Naive thymus-derived CD8-positive, alpha-beta T cell (primary cell): ENCODE measurements at regions not wholly inside any gene's neighbourhood (a gene's known extent, or its start where the extent isn't known, plus 50 kb on each side); places are given as distances from the start of the nearest gene placed in this dataset.
"Not testable (repeated sequence)": the region's sequence is repeated elsewhere in the genome, so short reads cannot be mapped to it uniquely, and the experiment has no call there.

Source experiments
- ATAC-seq, 2 donors: fragments of 150-1000 bp; cut with Tn5 transposase in 1 of 2; sonication (Bioruptor Pico), chemical (Tn5 transposase) in 1 of 2; 1 replicate in 1 of 2; 2 replicates in 1 of 2; pipeline ENCODE4 v1.10.0; 2021; ENCODE audit warnings: mild to moderate bottlenecking in 2 of 2, moderate library complexity in 2 of 2
- POLR2A ChIA-PET: fragments of 350-600 bp; sonication (Branson Sonifier 250); formaldehyde crosslinking; loops from one replicate; lab custom pipeline; 2021; ENCODE audit warnings: antibody characterized with exemption; lab: Charles Lee
- DNase-seq, 10 donors: peaks; one replicate each; pipeline versions ENCODE4 v3.0.0 to v3.0.0-alpha.2; 2020 to 2022
- H3K27ac Mint-ChIP-seq, 10 donors: one replicate each; pipeline ENCODE4 v1.8.0; 2020 to 2022; ENCODE audit warnings: mild to moderate bottlenecking in 10 of 10, mixed read lengths in 10 of 10, moderate library complexity in 4 of 10, inconsistent platforms in 1 of 10
- H3K27me3 Mint-ChIP-seq, 5 donors: one replicate each; pipeline ENCODE4 v1.8.0; 2021 to 2022; ENCODE audit warnings: mixed read lengths in 5 of 5
- H3K36me3 Mint-ChIP-seq, 3 donors: one replicate each; pipeline ENCODE4 v1.8.0; 2020 to 2022; ENCODE audit warnings: mixed read lengths in 3 of 3, mild to moderate bottlenecking in 2 of 3, inconsistent platforms in 1 of 3
- H3K4me1 Mint-ChIP-seq, 4 donors: one replicate each; pipeline ENCODE4 v1.8.0; 2021 to 2022; ENCODE audit warnings: mixed read lengths in 4 of 4
- H3K4me3 Mint-ChIP-seq, 10 donors: one replicate each; pipeline ENCODE4 v1.8.0; 2020 to 2022; ENCODE audit warnings: mild to moderate bottlenecking in 10 of 10, mixed read lengths in 10 of 10, moderate library complexity in 6 of 10, inconsistent platforms in 1 of 10
- H3K9me3 Mint-ChIP-seq, 9 donors: one replicate each; pipeline ENCODE4 v1.8.0; 2020 to 2022; ENCODE audit warnings: mixed read lengths in 9 of 9, mild to moderate bottlenecking in 3 of 9, inconsistent platforms in 1 of 9, moderate library complexity in 1 of 9

DNA sequence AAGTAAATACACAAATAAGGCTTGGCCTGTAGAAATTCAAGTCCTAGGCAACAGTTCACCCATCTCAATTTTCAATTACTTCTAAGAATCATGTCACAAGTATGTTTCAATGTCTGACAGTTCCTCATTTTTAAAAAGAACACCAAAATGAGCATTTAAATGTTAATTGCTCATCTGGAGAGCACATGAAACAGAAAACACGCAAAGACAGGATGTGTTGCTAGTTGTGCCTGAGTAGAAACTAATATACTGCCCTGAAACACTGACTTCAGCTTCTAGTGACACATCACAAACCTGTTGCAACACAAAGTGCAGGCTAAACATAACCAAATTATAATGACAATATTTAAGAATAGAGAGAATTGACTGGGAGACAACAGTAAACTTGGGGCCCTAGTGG is 167.3 kb upstream of the THBS1 start:
- DNase-seq (no peak), ATAC-seq (no peak)
- Mint-ChIP-seq H3K9me3 (peaks cover 0 to 13% (median 0%) of the 10 kb centered on the region in 9 donors), H3K27me3 (peaks cover 0 to 12% (median 7%) of the 10 kb centered on the region in 5 donors), H3K4me1 (peaks cover 6 to 12% (median 10%) of the 10 kb centered on the region in 4 donors), H3K27ac (no peak overlapping the region), H3K36me3 (peaks cover 0 to 4% (median 4%) of the 10 kb centered on the region in 3 donors), H3K4me3 (no peak overlapping the region)
- POLR2A ChIA-PET = no interaction called here

DNA sequence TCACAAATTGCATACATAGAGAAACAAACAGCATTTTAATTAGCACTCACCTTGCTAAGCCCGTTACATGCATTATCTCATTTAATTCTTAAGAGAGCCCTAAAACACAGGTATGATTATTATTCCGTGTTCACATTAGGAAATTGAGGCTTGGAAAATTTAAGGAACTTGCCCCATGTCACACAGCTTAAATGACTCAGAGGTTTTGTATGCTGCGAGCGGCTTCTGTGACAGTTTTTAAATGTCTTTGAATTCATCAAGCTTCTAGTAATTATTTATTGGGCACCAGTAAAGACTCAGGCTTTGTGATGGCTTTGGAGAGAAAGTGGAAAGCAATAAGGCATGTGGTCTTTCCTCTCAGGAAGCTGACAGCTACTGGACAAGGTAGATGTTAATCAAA is 166.7 kb upstream of the THBS1 start:
- peaks cover 2 to 16% (median 7%) of the 10 kb centered on the region in 5 donors for H3K27me3 Mint-ChIP-seq
- peaks cover 0 to 13% (median 0%) of the 10 kb centered on the region in 9 donors for H3K9me3 Mint-ChIP-seq
- no peak overlapping the region for H3K4me3 Mint-ChIP-seq
- DNase-seq = no peak
- ATAC-seq = no peak
- POLR2A ChIA-PET = no interaction called here
- H3K4me1 Mint-ChIP-seq = peaks cover 6 to 12% (median 10%) of the 10 kb centered on the region in 4 donors
- H3K27ac Mint-ChIP-seq = no peak overlapping the region
- H3K36me3 Mint-ChIP-seq = peaks cover 0 to 4% (median 4%) of the 10 kb centered on the region in 3 donors

GRCh38 chr15:39415634-39416033 is 165.2 kb upstream of the THBS1 start:
- POLR2A ChIA-PET = no interaction called here
- no peak for ATAC-seq
- peak overlapping the region in 1 of 10 donors; percentile 59 for H3K27ac Mint-ChIP-seq
- peaks cover 6 to 13% (median 12%) of the 10 kb centered on the region in 4 donors for H3K4me1 Mint-ChIP-seq
- no peak overlapping the region for H3K4me3 Mint-ChIP-seq
- peaks cover 0 to 4% (median 4%) of the 10 kb centered on the region in 3 donors for H3K36me3 Mint-ChIP-seq
- peaks cover 6 to 20% (median 13%) of the 10 kb centered on the region in 5 donors for H3K27me3 Mint-ChIP-seq
- DNase-seq = no peak
- H3K9me3 Mint-ChIP-seq = peaks cover 0 to 13% (median 0%) of the 10 kb centered on the region in 9 donors

DNA sequence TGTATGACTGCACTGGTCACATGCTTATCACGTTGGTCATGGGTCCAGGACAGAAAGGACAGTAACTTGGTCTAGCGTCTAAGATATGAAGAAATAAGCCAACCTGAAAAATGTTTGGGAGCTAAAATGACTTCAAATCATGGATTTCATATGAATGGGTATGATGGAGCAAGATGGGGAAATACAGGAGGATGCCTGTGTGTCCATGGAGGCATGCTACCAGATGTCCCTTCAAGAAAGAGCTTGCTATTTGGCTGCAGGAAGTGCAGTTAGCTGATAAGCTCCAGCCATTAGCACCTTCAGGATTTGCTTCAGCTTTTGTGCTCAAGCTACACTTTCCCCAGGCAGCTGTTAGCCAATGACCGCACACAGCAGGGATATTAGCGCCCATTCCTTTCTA is 164.6 kb upstream of the THBS1 start:
- Mint-ChIP-seq H3K27me3 (peaks cover 6 to 20% (median 13%) of the 10 kb centered on the region in 5 donors), H3K36me3 (peaks cover 0 to 4% (median 4%) of the 10 kb centered on the region in 3 donors), H3K9me3 (peaks cover 0 to 12% (median 0%) of the 10 kb centered on the region in 9 donors), H3K27ac (peak overlapping the region in 1 of 10 donors; percentile 59), H3K4me1 (peaks cover 6 to 13% (median 10%) of the 10 kb centered on the region in 4 donors), H3K4me3 (no peak overlapping the region)
- ATAC-seq = no peak
- POLR2A ChIA-PET = no interaction called here
- DNase-seq = no peak

DNA sequence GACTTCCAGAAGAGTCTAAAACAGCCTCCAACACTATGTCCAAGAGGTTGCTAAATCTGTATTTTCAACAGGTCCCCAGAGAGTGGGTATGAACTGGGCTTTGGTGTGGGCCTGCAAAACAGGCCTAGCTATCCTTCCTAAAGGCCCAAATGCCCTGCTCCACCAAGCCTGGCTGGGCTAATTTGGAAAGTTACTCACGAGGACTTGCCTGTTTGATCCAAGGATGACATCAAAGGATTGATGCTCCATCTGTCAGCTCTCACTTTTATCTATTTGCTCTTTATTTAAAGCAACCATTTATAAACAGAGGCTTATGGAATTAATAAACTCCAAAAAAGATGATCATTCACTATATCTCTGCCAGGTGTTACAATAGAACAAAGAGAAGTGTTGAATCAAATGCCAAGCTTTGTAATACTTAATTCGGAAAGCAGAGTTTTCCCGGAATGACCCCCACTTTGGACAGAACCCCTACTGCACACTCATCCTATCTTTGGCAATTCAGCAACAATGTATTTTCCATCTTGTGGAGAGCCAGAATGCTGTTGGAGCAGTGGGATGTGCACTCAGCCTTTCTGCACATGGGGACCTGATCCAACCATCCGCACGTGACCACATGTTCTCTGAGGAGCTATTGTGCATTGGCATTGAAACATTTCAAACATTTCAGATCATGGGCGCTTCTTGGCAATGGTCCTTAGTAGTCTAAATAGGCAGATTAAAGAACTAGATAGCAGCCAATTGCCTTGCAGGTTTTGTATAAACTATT is 163.3 kb upstream of the THBS1 start:
- POLR2A ChIA-PET = no interaction called here
- Mint-ChIP-seq H3K27me3 (peaks cover 6 to 20% (median 13%) of the 10 kb centered on the region in 5 donors), H3K4me1 (peaks cover 0 to 4% (median 1%) of the 10 kb centered on the region in 4 donors), H3K36me3 (peaks cover 0 to 4% (median 4%) of the 10 kb centered on the region in 3 donors), H3K27ac (no peak overlapping the region), H3K9me3 (peaks cover 0 to 12% (median 0%) of the 10 kb centered on the region in 9 donors), H3K4me3 (no peak overlapping the region)
- no peak for ATAC-seq
- no peak for DNase-seq

DNA sequence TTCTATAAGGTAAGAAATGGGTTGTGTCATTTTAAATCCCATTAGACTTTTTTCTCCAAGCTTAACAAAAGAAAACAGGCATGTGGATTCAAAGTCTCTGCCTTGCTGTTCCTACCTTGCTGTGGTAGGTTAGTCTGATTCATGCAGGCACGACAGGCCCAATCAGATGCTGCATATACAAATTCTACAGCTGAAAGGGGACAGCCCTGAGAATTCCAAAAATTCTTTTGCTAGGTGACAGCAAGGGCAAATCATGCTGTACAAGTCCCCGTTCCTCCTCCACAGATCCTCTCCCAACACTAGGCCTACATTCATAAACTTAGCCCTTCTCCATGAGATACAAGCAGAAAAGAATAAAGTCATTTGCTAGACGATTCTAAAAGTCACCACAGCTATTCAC is 161.2 kb upstream of the THBS1 start:
- POLR2A ChIA-PET = no interaction called here
- peaks cover 0 to 4% (median 0%) of the 10 kb centered on the region in 4 donors for H3K4me1 Mint-ChIP-seq
- peaks cover 0 to 14% (median 0%) of the 10 kb centered on the region in 9 donors for H3K9me3 Mint-ChIP-seq
- DNase-seq (no peak), ATAC-seq (no peak)
- H3K27ac Mint-ChIP-seq = no peak overlapping the region
- H3K36me3 Mint-ChIP-seq = peaks cover 0 to 4% (median 3%) of the 10 kb centered on the region in 3 donors
- H3K27me3 Mint-ChIP-seq = peaks cover 6 to 15% (median 8%) of the 10 kb centered on the region in 5 donors
- H3K4me3 Mint-ChIP-seq = no peak overlapping the region

- H3K4me3 Mint-ChIP-seq = peak overlapping the region in 6 of 10 donors; percentile 4 to 54 (median 21)
- H3K9me3 Mint-ChIP-seq = peaks cover 0 to 14% (median 0%) of the 10 kb centered on the region in 9 donors
- H3K36me3 Mint-ChIP-seq, H3K4me1 Mint-ChIP-seq, DNase-seq, POLR2A ChIA-PET, ATAC-seq: not testable (repeated sequence)
- H3K27ac Mint-ChIP-seq = peak overlapping the region in 3 of 10 donors; percentile 4 to 47 (median 11)
- peaks cover 6 to 12% (median 7%) of the 10 kb centered on the region in 5 donors for H3K27me3 Mint-ChIP-seq
These were observed 160.6 kb upstream of the THBS1 start for GRCh38 chr15:39420123-39420852.

GRCh38 chr15:39420853-39421192 is 160.1 kb upstream of the THBS1 start:
- DNase-seq, POLR2A ChIA-PET, H3K4me1 Mint-ChIP-seq, H3K36me3 Mint-ChIP-seq, H3K27ac Mint-ChIP-seq, ATAC-seq: not testable (repeated sequence)
- Mint-ChIP-seq H3K9me3 (peaks cover 0 to 12% (median 0%) of the 10 kb centered on the region in 9 donors), H3K4me3 (peak overlapping the region in 3 of 10 donors; percentile 4 to 54 (median 12)), H3K27me3 (peaks cover 6 to 12% (median 7%) of the 10 kb centered on the region in 5 donors)

GRCh38 chr15:39426552-39427532 is 154.0 kb upstream of the THBS1 start:
- DNase-seq (peak; percentile 46 to 93 (median 84)), ATAC-seq (peak; percentile 95)
- Mint-ChIP-seq H3K4me1 (peaks cover 12 to 40% (median 34%) of the 10 kb centered on the region in 4 donors), H3K36me3 (no peaks in the 10 kb centered on the region), H3K4me3 (peak overlapping the region; percentile 66 to 86 (median 80)), H3K27ac (peak overlapping the region; percentile 58 to 93 (median 90)), H3K9me3 (peaks cover 0 to 4% (median 0%) of the 10 kb centered on the region in 9 donors), H3K27me3 (peaks cover 7 to 16% (median 7%) of the 10 kb centered on the region in 5 donors)
- POLR2A ChIA-PET = no interaction called here

DNA sequence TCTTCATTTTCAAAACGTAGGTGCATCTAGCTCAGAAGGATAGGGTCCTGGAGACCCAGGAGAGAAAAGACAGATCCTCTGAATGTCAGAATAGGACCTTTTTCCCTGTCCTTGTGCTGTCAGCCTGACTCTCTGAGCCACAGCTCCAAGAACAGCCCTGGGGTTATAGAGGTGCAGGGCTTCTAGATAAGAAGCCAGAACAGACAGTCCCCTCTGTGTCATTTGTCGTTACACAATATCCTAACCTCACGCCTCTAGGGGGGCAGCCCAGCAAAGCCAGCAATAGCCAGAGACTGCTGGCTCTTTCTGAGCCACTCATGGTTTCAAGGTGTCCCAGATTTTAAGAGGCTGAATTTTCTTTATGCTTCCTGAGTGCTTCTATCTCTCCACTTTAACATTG is 153.2 kb upstream of the THBS1 start:
- Mint-ChIP-seq H3K36me3 (no peaks in the 10 kb centered on the region), H3K4me1 (peaks cover 12 to 40% (median 34%) of the 10 kb centered on the region in 4 donors), H3K27me3 (peaks cover 9 to 22% (median 11%) of the 10 kb centered on the region in 5 donors), H3K9me3 (peaks cover 0 to 4% (median 0%) of the 10 kb centered on the region in 9 donors), H3K27ac (peak overlapping the region in 8 of 10 donors; percentile 54 to 92 (median 84)), H3K4me3 (peak overlapping the region in 8 of 10 donors; percentile 8 to 84 (median 76))
- ATAC-seq = no peak
- POLR2A ChIA-PET = no interaction called here
- no peak for DNase-seq

- Mint-ChIP-seq H3K9me3 (peaks cover 0 to 4% (median 0%) of the 10 kb centered on the region in 9 donors), H3K36me3 (no peaks in the 10 kb centered on the region), H3K27ac (peak overlapping the region in 1 of 10 donors; percentile 38), H3K4me3 (no peak overlapping the region), H3K4me1 (peaks cover 12 to 40% (median 34%) of the 10 kb centered on the region in 4 donors), H3K27me3 (peaks cover 9 to 33% (median 16%) of the 10 kb centered on the region in 5 donors)
- DNase-seq = no peak
- POLR2A ChIA-PET = no interaction called here
- no peak for ATAC-seq
These were observed 151.0 kb upstream of the THBS1 start for GRCh38 chr15:39429898-39430357.
